Body of pancreas (tissue), 4 donors: ENCODE measurements at regions not wholly inside any gene's neighbourhood (a gene's known extent, or its start where the extent isn't known, plus 50 kb on each side); places are given as distances from the start of the nearest gene placed in this dataset.

Experiments used
- POLR2A ChIP-seq, 3 donors: fragments of 450-650 bp; IDR thresholded peaks; one replicate each; pipeline ENCODE4 v1.6.1; 2016; ENCODE audit warnings: antibody characterized with exemption in 3 of 3, mild to moderate bottlenecking in 2 of 3
- TF ChIP-seq, protein P1 (sequence below), 7 experiments: fragments of 450-650 bp in 4 of 7; fragments of 200-600 bp in 3 of 7; sonication (generic) in 3 of 7; IDR thresholded peaks; one replicate each; pipeline ENCODE4 v1.5.1; 2016 to 2019; ENCODE audit warnings: antibody characterized with exemption in 7 of 7

DNA sequence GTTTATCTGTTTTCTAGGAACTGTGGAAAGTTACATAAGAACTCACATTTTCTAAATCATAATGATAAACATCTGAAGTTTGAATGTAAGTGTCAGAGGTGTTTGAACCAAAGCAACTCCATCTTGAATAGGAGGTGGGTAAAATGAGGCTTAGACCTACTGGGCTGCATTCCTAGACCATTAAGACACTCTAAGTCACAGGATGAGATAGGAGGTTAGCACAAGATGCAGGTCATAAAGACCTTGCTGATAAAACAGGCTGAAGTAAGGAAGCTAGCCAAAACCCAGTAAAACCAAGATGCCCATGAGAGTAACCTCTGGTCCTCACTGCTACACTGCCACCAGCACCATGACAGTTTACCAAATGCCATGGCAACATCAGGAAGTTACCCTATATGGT, 297.7 kb upstream of the POU5F2 start:
- TF ChIP-seq, protein P1, sequence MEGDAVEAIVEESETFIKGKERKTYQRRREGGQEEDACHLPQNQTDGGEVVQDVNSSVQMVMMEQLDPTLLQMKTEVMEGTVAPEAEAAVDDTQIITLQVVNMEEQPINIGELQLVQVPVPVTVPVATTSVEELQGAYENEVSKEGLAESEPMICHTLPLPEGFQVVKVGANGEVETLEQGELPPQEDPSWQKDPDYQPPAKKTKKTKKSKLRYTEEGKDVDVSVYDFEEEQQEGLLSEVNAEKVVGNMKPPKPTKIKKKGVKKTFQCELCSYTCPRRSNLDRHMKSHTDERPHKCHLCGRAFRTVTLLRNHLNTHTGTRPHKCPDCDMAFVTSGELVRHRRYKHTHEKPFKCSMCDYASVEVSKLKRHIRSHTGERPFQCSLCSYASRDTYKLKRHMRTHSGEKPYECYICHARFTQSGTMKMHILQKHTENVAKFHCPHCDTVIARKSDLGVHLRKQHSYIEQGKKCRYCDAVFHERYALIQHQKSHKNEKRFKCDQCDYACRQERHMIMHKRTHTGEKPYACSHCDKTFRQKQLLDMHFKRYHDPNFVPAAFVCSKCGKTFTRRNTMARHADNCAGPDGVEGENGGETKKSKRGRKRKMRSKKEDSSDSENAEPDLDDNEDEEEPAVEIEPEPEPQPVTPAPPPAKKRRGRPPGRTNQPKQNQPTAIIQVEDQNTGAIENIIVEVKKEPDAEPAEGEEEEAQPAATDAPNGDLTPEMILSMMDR (IDR thresholded peaks at IDR 0.05) = no peak
- no peak for TF ChIP-seq POLR2A (IDR thresholded peaks at IDR 0.05)
